AG09309 (cell line): ENCODE measurements at regions not wholly inside any gene's neighbourhood (a gene's known extent, or its start where the extent isn't known, plus 50 kb on each side); places are given as distances from the start of the nearest gene placed in this dataset.

ENCODE experiments used
- DNase-seq: peaks from one replicate; pipeline ENCODE4 v3.0.0-alpha.2; 2010; ENCODE audit warnings: low read depth
- H3K4me3 ChIP-seq: 2 replicates; pipeline ENCODE4 v1.5.1; 2011; ENCODE audit warnings: mild to moderate bottlenecking, low read depth, low read length, moderate library complexity; ENCODE audit not compliant: control insufficient read depth
- TF ChIP-seq, protein P1 (sequence below): IDR thresholded peaks from 2 replicates; pipeline ENCODE4 v1.5.1; 2011; ENCODE audit warnings: mild to moderate bottlenecking, low read depth, low read length, inconsistent platforms; ENCODE audit not compliant: insufficient read depth, control insufficient read depth; ENCODE audit errors: missing control alignments

DNA sequence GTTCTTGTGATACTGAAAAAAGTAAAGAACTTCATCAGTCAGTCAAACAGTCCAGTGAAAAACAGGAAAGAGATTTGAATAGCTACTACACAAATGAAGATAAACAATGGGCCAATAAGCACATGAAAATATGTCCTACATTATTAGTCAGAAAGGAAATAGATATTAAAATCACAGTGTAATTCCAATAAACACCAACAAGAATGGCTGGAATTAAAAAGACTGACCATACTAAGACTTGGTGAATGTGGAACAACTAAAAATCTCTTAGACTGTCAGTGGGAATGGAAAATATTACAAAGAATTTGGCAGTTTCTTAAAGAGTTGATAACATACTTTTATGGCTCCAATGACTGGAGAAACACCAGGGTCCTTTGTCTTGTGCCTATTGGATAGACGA lies 241.8 kb upstream of the USP24 start:
- H3K4me3 ChIP-seq: no peak overlapping the region
- DNase-seq: no peak
- TF ChIP-seq, protein P1, sequence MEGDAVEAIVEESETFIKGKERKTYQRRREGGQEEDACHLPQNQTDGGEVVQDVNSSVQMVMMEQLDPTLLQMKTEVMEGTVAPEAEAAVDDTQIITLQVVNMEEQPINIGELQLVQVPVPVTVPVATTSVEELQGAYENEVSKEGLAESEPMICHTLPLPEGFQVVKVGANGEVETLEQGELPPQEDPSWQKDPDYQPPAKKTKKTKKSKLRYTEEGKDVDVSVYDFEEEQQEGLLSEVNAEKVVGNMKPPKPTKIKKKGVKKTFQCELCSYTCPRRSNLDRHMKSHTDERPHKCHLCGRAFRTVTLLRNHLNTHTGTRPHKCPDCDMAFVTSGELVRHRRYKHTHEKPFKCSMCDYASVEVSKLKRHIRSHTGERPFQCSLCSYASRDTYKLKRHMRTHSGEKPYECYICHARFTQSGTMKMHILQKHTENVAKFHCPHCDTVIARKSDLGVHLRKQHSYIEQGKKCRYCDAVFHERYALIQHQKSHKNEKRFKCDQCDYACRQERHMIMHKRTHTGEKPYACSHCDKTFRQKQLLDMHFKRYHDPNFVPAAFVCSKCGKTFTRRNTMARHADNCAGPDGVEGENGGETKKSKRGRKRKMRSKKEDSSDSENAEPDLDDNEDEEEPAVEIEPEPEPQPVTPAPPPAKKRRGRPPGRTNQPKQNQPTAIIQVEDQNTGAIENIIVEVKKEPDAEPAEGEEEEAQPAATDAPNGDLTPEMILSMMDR: no peak

DNA sequence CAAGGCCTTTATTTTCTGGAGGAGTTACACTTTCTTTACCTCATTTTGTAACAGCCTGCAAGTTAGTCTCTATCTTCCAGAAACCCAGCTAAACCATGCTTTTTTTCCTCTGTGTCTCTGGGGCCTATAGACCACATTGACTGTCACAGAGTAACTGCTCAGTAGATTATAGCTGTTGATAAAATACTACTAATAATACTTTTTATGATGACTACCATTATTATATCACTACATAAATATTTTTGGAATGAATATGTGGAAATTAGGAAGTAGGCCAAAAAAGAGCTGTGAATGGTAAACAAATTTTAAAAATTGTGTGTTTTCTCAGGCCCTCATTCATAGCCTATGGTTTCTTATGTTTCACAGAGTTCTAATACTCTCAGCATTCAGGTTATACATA lies 233.1 kb upstream of the USP24 start:
- TF ChIP-seq, protein P1: no peak
- no peak for DNase-seq
- H3K4me3 ChIP-seq: no peak overlapping the region

DNA sequence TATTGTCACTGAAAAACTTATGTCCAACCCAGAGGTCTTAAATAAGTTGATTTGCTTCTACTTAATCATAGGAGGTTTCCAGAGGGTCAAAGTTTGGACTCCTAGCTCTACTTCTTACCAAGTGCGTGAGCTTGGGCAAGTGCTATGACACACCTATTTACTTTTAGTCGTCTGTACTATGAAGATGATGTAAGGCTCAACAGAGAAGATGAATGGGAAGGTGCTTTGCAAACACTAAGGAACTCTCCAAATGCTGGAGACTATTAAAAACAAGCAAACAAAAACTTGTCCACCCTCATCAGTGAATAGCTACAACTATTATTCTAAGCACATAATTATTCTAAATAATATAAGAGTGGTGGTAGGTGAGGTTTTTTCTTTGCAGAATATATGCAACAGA lies 232.3 kb upstream of the USP24 start:
- no peak overlapping the region for H3K4me3 ChIP-seq
- TF ChIP-seq, protein P1: no peak
- DNase-seq: no peak

DNA sequence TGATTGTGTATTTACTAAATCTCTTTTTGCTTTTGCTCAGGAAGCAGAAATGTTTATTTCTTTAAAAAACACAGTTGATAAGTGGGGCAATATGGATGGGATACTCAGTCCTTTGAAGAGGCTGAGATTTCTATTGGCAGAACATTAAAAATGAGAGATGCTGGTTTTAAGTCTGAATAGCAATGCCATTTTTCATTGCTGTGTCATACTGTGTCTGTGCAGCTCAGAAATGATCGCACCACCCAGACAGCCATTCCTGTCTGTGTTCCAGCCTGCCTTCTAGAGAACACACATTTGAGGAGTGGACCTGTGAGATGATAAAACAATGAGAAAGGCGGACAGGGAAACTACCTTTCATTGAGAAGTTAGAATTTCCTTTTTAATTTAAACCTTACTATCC lies 231.2 kb upstream of the USP24 start:
- TF ChIP-seq, protein P1: no peak
- no peak for DNase-seq
- H3K4me3 ChIP-seq: no peak overlapping the region

DNA sequence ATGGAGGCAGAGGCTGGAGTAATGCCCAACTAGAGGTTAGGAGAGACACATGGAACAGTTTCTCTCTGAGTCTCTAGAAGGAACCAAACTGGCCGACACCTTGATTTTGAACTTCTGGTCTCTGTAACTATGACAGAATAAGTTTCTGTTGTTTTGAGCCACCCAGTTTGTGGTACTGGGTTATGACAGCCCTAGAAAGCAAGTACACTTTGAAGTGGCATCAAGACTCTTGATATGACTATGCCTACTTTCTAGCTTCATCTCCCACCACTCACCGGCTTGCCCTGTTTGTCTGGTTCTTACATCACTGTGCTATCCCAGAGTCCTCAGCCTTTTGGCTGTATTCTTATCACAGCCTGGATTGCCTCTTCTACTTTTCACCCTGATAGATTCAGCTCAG lies 230.3 kb upstream of the USP24 start:
- DNase-seq: no peak
- H3K4me3 ChIP-seq: no peak overlapping the region
- TF ChIP-seq, protein P1: no peak

DNA sequence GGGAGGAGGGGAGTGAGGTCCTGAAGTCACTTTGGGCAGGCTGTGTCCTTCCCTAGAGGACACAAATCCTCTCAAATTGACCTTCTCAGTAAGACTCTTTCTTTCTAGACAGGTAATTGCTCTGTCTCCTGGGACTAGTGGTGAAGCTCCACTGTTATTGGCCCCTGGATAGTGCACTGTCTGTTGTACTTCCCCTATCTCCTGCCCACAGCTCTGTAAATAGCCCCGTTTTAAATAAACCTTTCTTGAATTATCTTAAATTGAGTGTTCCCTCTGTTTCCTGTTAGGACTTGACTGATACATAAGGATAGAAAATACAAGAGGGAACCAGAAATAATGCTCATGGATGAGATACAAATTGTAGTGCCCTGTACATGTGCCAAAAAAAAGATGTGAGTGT lies 229.5 kb upstream of the USP24 start:
- TF ChIP-seq, protein P1: no peak
- DNase-seq: no peak

More for the DNA sequence above, 229.5 kb upstream of the USP24 start:
- H3K4me3 ChIP-seq: no peak overlapping the region
